Common myeloid progenitor, CD34-positive (primary cell): ENCODE measurements at regions not wholly inside any gene's neighbourhood (a gene's known extent, or its start where the extent isn't known, plus 50 kb on each side); places are given as distances from the start of the nearest gene placed in this dataset.

Experiments used
- CTCF ChIA-PET: fragments of 350-600 bp; sonication (Branson Sonifier 250); formaldehyde crosslinking; loops from one replicate; lab custom pipeline; 2021; ENCODE audit warnings: antibody characterized with exemption; lab: Charles Lee
- POLR2A ChIA-PET: fragments of 350-600 bp; sonication (Branson Sonifier 250); formaldehyde crosslinking; loops from one replicate; lab custom pipeline; 2021; ENCODE audit warnings: antibody characterized with exemption; lab: Charles Lee
- DNase-seq, 3 donors: peaks; one replicate each; pipeline versions ENCODE4 v3.0.0 to v3.0.0-alpha.2; 2013
- H3K27ac ChIP-seq, 2 experiments: 1 replicate in 1 of 2; 2 replicates in 1 of 2; pipeline ENCODE4 v1.7.0; 2013; ENCODE audit warnings: inconsistent platforms in 2 of 2, low read length in 2 of 2, mild to moderate bottlenecking in 2 of 2, low read depth in 1 of 2, moderate library complexity in 1 of 2; ENCODE audit not compliant: severe bottlenecking in 2 of 2, insufficient read depth in 1 of 2, poor library complexity in 1 of 2
- H3K27me3 ChIP-seq, 5 experiments: replicated peaks in 2 of 5; 1 replicate in 3 of 5; 2 replicates in 2 of 5; pipeline versions ENCODE4 v1.6.1 to v1.7.0; 2013; ENCODE audit warnings: low read length in 4 of 5, mild to moderate bottlenecking in 2 of 5, moderate library complexity in 2 of 5, inconsistent platforms in 1 of 5; ENCODE audit not compliant: insufficient read depth in 5 of 5, control insufficient read depth in 4 of 5
- H3K36me3 ChIP-seq, 4 experiments: 1 replicate in 2 of 4; 2 replicates in 2 of 4; pipeline versions ENCODE4 v1.6.1 to v1.7.0; 2013; ENCODE audit warnings: low read length in 3 of 4, control low read depth in 1 of 4, mild to moderate bottlenecking in 1 of 4; ENCODE audit not compliant: control insufficient read depth in 4 of 4, insufficient read depth in 4 of 4
- H3K4me1 ChIP-seq, 4 experiments: 1 replicate in 3 of 4; 2 replicates in 1 of 4; pipeline versions ENCODE4 v1.6.1 to v1.7.1; 2013; ENCODE audit warnings: low read length in 3 of 4, mild to moderate bottlenecking in 3 of 4, control low read depth in 1 of 4, inconsistent platforms in 1 of 4, moderate library complexity in 1 of 4; ENCODE audit not compliant: control insufficient read depth in 4 of 4, insufficient read depth in 4 of 4; ENCODE audit errors: control extremely low read depth in 1 of 4
- H3K4me3 ChIP-seq, 7 experiments: 1 replicate in 4 of 7; 2 replicates in 3 of 7; pipeline versions ENCODE4 v1.5.1 to v1.7.0; 2013; ENCODE audit warnings: mild to moderate bottlenecking in 7 of 7, low read length in 6 of 7, moderate library complexity in 6 of 7, inconsistent platforms in 2 of 7, low read depth in 2 of 7, control low read depth in 1 of 7; ENCODE audit not compliant: insufficient read depth in 4 of 7, control insufficient read depth in 1 of 7; ENCODE audit errors: extremely low read depth in 1 of 7
- H3K9me3 ChIP-seq, 5 experiments: 1 replicate in 4 of 5; 2 replicates in 1 of 5; pipeline versions ENCODE4 v1.6.1 to v1.7.1; 2013; ENCODE audit warnings: low read length in 4 of 5, mild to moderate bottlenecking in 2 of 5, inconsistent platforms in 1 of 5, low read depth in 1 of 5, moderate library complexity in 1 of 5; ENCODE audit not compliant: control insufficient read depth in 4 of 5, insufficient read depth in 2 of 5; ENCODE audit errors: control extremely low read depth in 1 of 5
- WGBS: methylation state at CpG from one replicate; pipeline ENCODE4 v1.1.5; 2013; ENCODE audit not compliant: insufficient coverage; 5-methylcytosine and 5-hydroxymethylcytosine counted together

DNA sequence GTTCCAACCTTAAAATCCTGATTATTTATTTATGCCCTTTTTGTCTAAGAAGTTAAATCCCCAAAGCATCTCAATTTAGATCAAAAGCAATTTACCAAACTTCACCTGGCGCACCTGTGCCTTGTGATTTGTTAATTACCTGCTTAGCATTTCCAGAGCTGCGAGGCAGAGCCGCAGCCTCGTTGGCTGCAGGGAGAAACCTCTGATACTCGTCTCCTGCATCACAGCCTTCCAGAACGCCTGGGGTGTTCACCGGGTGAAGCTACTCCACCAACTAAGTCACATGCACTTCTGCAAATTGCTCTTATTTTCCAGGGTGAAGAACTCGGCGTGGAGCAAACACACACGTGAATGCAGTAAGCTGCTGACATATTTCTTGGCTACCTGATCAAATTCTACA, 198.1 kb upstream of the RNF32 start:
- no peaks in the 10 kb centered on the region for H3K36me3 ChIP-seq
- peaks cover 0 to 20% (median 5%) of the 10 kb centered on the region in 5 experiments for H3K27me3 ChIP-seq
- no peak overlapping the region for H3K4me3 ChIP-seq
- CTCF ChIA-PET = no interaction called here
- WGBS = 51% methylated on average over 10 of the region's 10 CpGs
- peaks cover 0 to 3% (median 0%) of the 10 kb centered on the region in 5 experiments for H3K9me3 ChIP-seq
- no peaks in the 10 kb centered on the region for H3K4me1 ChIP-seq
- no peak for DNase-seq
- POLR2A ChIA-PET = no interaction called here
- H3K27ac ChIP-seq = no peak overlapping the region

DNA sequence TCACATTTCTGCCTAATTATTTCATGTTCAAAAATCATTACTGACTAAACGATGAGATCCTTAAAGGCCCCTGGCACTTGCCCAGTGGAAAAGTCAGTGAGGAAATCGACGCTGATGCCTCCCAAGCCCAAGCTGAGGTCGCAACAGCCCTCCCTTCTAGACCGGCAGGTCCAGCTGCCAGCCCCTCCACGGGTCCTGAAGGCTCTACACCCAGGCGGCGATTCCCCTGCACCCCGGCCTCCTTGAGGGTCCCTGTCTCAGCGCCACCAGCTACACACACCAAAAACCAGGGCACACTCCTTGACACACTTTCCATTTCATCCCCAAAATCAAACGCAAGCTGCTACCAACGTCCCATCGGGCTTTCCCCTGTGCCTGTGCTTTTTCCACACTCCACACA, 200.1 kb upstream of the RNF32 start:
- WGBS = 90% methylated on average over 8 of the region's 13 CpGs
- ChIA-PET POLR2A (no interaction called here), CTCF (no interaction called here)
- H3K4me1 ChIP-seq = no peaks in the 10 kb centered on the region
- H3K27ac ChIP-seq = no peak overlapping the region
- no peaks in the 10 kb centered on the region for H3K9me3 ChIP-seq
- H3K4me3 ChIP-seq = no peak overlapping the region
- H3K36me3 ChIP-seq = no peaks in the 10 kb centered on the region
- DNase-seq = no peak
- peaks cover 0 to 17% (median 5%) of the 10 kb centered on the region in 5 experiments for H3K27me3 ChIP-seq

- H3K36me3 ChIP-seq = no peaks in the 10 kb centered on the region
- ChIA-PET POLR2A (interaction anchor here (0.6 kb wide), 1 partner anchor 52 kb away, joined by 3 read pairs; no protein-coding TSS in a partner anchor), CTCF (no interaction called here)
- no peak overlapping the region for H3K4me3 ChIP-seq
- no CpG with 5 or more reads among the region's 2 CpGs for WGBS
- H3K27me3 ChIP-seq = peaks cover 0 to 10% (median 2%) of the 10 kb centered on the region in 5 experiments
- H3K9me3 ChIP-seq = no peaks in the 10 kb centered on the region
- DNase-seq = no peak
- H3K27ac ChIP-seq = no peak overlapping the region
- no peaks in the 10 kb centered on the region for H3K4me1 ChIP-seq
These were observed 202.6 kb upstream of the RNF32 start for GRCh38 chr7:156438011-156438410.

- Histone ChIP-seq H3K27ac (no peak overlapping the region), H3K4me3 (no peak overlapping the region), H3K9me3 (no peaks in the 10 kb centered on the region), H3K27me3 (peaks cover 0 to 5% (median 2%) of the 10 kb centered on the region in 5 experiments), H3K36me3 (no peaks in the 10 kb centered on the region), H3K4me1 (no peaks in the 10 kb centered on the region)
- DNase-seq = no peak
- ChIA-PET CTCF (no interaction called here), POLR2A (interaction anchor here (0.6 kb wide), 1 partner anchor 51 kb away, joined by 3 read pairs; no protein-coding TSS in a partner anchor)
- 100% methylated on average over 3 of the region's 8 CpGs for WGBS
These were observed 203.5 kb upstream of the RNF32 start for GRCh38 chr7:156437021-156437614.

DNA sequence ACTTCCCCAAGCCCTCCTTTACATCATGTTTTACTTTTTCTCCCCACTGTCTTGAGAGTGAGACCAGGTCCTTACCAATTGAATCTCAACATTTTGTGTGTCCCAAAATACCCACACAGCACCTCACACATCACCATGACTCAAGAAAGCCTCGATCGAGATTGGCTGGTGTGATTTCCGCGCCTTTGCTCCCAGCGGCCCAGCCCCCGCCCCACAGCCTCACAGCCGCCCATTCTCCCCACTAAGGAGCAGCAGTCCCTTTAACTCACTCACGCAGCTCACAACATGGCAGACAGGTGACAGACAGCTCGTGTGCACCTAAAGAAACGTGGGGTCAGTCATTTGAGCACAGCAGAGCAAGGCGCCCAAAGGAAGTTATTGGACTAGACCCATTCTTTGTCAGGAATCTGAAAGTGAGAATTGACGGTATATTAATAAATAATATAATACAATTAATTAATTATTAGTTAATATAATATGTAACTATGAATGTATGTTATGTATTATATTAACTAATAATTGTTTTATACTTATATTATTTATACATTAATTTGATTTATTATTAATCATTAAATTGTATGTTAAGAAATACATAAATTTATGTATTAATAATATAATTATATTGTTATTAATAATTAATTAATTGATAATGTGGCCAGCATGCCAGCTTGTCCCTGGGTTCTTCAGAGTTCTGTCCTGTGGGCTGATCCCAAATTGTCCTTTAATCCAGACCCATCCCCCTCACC, 204.9 kb upstream of the RNF32 start:
- H3K4me3 ChIP-seq = no peak overlapping the region
- H3K36me3 ChIP-seq = no peaks in the 10 kb centered on the region
- peaks cover 0 to 4% (median 0%) of the 10 kb centered on the region in 5 experiments for H3K27me3 ChIP-seq
- 81% methylated on average over 11 of the region's 12 CpGs for whole genome bisulfite sequencing
- H3K4me1 ChIP-seq = no peaks in the 10 kb centered on the region
- H3K9me3 ChIP-seq = no peaks in the 10 kb centered on the region
- no peak for DNase-seq
- ChIA-PET POLR2A (no interaction called here), CTCF (no interaction called here)
- no peak overlapping the region for H3K27ac ChIP-seq

DNA sequence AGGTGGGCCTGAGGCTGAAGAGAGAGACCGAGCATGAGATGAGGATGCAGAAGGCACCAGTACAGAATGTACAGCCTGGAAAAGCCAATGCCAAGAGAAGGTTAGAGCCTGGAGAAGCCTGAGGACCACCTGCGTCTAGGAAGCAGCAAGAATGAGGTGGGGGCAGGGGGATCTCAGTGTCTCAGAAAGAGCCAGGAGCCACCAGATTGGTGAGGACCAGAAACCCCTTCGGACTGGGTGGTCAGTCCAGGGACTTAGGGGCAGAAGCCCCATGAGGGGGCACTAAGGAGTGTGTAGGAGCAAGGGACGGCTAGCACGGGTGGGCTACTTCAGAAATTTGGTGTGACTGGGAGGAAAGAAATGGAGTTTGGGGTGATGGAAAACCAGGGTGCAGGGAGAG, 205.9 kb upstream of the RNF32 start:
- H3K4me1 ChIP-seq = no peaks in the 10 kb centered on the region
- DNase-seq = no peak
- 84% methylated on average over 4 of the region's 5 CpGs for WGBS
- CTCF ChIA-PET = no interaction called here
- H3K27ac ChIP-seq = no peak overlapping the region
- H3K36me3 ChIP-seq = no peaks in the 10 kb centered on the region
- H3K9me3 ChIP-seq = no peaks in the 10 kb centered on the region
- peaks cover 0 to 4% (median 0%) of the 10 kb centered on the region in 5 experiments for H3K27me3 ChIP-seq
- H3K4me3 ChIP-seq = no peak overlapping the region
- POLR2A ChIA-PET = no interaction called here

DNA sequence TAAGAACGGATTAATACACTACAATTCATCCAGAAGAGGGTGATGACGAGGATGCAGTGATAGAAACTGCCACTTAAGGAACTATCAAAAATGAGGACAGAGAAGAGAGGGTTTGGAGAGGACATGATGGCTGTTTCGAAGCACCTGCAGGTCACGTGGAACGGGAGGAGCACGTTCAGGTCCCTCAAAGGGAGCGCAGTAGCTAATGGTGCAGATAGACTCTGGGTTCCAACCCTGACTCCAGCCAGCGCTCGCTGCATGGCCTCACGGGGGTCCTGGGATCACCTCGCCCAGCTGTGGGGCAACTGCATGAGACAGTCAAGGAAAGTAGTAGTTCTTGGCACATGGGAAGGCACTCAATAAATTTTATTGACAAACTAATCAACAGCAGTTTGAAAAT, 208.6 kb upstream of the RNF32 start:
- no peaks in the 10 kb centered on the region for H3K4me1 ChIP-seq
- no peaks in the 10 kb centered on the region for H3K9me3 ChIP-seq
- no peaks in the 10 kb centered on the region for H3K36me3 ChIP-seq
- DNase-seq = no peak
- 94% methylated on average over 10 of the region's 11 CpGs for WGBS
- H3K4me3 ChIP-seq = no peak overlapping the region
- ChIA-PET CTCF (no interaction called here), POLR2A (no interaction called here)
- H3K27ac ChIP-seq = no peak overlapping the region
- peaks cover 0 to 5% (median 0%) of the 10 kb centered on the region in 5 experiments for H3K27me3 ChIP-seq
